ENCODE measurements at regions not wholly inside any gene's neighbourhood (a gene's known extent, or its start where the extent isn't known, plus 50 kb on each side); places are given as distances from the start of the nearest gene placed in this dataset.

DNA sequence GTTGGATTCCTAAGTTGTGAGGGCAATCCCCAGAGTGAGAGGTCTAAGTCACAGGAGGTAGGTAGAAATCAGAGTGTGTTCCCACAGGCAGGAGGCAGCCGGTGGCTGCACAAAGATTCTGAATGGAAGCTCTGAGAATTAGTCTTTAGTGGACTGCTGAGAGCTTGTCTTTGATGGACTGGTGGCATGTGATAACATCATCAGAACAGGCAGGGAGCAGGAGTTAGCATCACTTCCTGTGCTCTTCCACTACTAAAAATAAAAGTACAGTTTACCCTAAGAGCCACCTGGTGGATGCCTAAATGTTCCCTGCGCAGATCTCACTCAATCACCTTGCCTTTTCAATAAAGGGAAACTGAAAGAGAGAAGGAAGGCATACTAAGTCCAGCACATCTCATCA, 294.6 kb upstream of the POU3F2 start:
- H3K4me3 ChIP-seq (ENCODE audit: low read depth, low read length) = no peak overlapping the region
- TF ChIP-seq, protein P1, sequence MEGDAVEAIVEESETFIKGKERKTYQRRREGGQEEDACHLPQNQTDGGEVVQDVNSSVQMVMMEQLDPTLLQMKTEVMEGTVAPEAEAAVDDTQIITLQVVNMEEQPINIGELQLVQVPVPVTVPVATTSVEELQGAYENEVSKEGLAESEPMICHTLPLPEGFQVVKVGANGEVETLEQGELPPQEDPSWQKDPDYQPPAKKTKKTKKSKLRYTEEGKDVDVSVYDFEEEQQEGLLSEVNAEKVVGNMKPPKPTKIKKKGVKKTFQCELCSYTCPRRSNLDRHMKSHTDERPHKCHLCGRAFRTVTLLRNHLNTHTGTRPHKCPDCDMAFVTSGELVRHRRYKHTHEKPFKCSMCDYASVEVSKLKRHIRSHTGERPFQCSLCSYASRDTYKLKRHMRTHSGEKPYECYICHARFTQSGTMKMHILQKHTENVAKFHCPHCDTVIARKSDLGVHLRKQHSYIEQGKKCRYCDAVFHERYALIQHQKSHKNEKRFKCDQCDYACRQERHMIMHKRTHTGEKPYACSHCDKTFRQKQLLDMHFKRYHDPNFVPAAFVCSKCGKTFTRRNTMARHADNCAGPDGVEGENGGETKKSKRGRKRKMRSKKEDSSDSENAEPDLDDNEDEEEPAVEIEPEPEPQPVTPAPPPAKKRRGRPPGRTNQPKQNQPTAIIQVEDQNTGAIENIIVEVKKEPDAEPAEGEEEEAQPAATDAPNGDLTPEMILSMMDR (IDR thresholded peaks at IDR 0.05; ENCODE audit: low read depth, low read length) = no peak

DNA sequence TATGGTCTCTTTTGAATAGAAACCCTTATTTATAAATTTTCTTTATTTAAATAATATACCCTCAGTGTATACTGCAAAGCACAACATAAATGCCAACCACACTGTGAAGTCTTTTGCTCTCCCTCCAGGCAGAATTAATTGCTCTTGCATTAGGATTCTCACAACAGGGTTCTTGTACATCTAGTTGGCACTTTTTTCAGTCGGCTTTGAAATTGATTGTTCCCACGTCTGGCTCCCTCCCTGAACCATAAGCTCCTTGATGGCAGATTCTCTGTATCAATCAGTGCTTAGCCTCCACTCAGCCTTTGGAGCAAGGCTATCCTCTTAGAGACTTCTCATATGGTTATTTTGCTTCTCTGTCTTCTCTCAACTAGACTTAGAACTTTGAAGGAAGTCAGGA, 288.0 kb upstream of the POU3F2 start:
- TF ChIP-seq, protein P1 (IDR thresholded peaks at IDR 0.05; ENCODE audit: low read depth, low read length) = no peak
- H3K4me3 ChIP-seq (ENCODE audit: low read depth, low read length) = no peak overlapping the region

- TF ChIP-seq, protein P1 (IDR thresholded peaks at IDR 0.05; ENCODE audit: low read depth, low read length) = no peak
- H3K4me3 ChIP-seq (ENCODE audit: low read depth, low read length) = no peak overlapping the region
Observed at GRCh38 chr6:98547151-98547550, 287.2 kb upstream of the POU3F2 start.

GRCh38 chr6:98547634-98548033, 286.7 kb upstream of the POU3F2 start:
- TF ChIP-seq, protein P1 (IDR thresholded peaks at IDR 0.05; ENCODE audit: low read depth, low read length) = no peak
- H3K4me3 ChIP-seq (ENCODE audit: low read depth, low read length) = no peak overlapping the region

- H3K4me3 ChIP-seq (ENCODE audit: low read depth, low read length) = no peak overlapping the region
- TF ChIP-seq, protein P1 (IDR thresholded peaks at IDR 0.05; ENCODE audit: low read depth, low read length) = no peak
Observed at GRCh38 chr6:98548301-98548700, 286.1 kb upstream of the POU3F2 start.

- TF ChIP-seq, protein P1 (IDR thresholded peaks at IDR 0.05; ENCODE audit: low read depth, low read length) = no peak
- no peak overlapping the region for H3K4me3 ChIP-seq (ENCODE audit: low read depth, low read length)
Observed at GRCh38 chr6:98560418-98560817, 274.0 kb upstream of the POU3F2 start.

- TF ChIP-seq, protein P1 (IDR thresholded peaks at IDR 0.05; ENCODE audit: low read depth, low read length) = no peak
Observed at GRCh38 chr6:98560841-98561240, 273.5 kb upstream of the POU3F2 start.

More at GRCh38 chr6:98560841-98561240, 273.5 kb upstream of the POU3F2 start:
- no peak overlapping the region for H3K4me3 ChIP-seq (ENCODE audit: low read depth, low read length)

Data from WI38 (cell line).